GM21576 (cell line): ENCODE measurements at regions not wholly inside any gene's neighbourhood (a gene's known extent, or its start where the extent isn't known, plus 50 kb on each side); places are given as distances from the start of the nearest gene placed in this dataset.

Source experiments
- ATAC-seq: cut with Tn5 transposase; IDR thresholded peaks from one replicate; pipeline ENCODE4 v1.9.1; 2021; ENCODE audit warnings: mild to moderate bottlenecking, moderate library complexity; ENCODE audit not compliant: unreplicated experiment

DNA sequence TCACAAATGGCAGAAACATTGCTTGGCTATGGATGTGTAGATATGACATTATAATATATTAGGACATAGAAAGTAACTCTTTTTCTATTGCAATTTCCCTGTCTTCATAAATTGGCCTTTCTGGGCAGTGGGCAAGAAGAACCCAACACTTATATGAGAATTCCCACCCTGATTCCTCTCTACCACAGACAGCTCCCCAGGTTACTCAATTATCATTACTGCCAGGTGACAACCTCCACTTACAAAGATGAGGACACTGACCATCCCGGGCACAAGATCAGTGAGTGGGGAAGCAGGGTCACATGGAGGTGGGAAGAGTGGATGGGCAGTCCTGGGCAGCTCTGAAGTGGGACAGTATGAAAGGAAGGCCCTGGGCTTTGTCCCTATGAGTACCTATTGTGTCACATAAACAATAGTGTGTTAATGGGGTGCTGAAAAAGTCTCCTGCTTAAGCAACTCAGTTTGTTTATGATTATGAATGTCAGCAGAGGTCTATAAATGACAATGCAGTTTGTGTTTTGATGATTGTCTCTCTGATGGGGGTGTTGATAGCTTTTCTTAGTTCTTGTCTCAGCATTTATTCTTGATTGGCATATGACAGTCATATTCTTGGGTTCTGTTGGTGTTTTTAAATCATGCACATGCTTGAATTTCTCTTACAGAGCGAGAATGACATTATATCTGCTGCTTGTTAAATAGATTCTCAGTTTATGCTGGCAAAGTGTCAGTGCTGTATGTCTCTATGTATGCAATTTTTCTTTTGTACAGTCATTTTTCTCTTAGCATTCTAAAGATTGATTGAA is 99.9 kb downstream of the SLIT2 start:
- no peak for ATAC-seq

GRCh38 chr4:20352163-20352431 is 100.4 kb downstream of the SLIT2 start:
- no peak for ATAC-seq

GRCh38 chr4:20353646-20354045 is 101.9 kb downstream of the SLIT2 start:
- no peak for ATAC-seq

- ATAC-seq: no peak
These were observed 102.4 kb downstream of the SLIT2 start for GRCh38 chr4:20354120-20354519.

DNA sequence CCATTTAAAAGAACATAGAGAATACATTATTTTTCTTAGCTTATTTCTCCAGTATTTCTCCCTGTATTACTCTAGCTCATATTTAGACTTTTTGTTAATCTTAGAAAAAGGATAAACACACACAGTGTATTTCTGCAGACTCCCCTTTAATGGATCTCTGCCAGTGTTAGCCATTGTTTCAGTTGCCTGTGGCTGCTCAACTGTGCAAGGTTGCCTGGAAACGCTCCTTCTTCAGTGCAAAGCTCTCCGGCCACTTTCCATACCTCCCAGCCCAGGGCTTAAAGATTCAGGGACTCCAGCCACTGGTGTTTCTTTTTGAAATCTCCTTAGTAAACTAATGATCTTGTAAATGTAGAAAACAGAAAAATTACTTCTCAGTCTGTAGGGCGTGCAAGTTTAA is 104.9 kb downstream of the SLIT2 start:
- ATAC-seq: no peak

DNA sequence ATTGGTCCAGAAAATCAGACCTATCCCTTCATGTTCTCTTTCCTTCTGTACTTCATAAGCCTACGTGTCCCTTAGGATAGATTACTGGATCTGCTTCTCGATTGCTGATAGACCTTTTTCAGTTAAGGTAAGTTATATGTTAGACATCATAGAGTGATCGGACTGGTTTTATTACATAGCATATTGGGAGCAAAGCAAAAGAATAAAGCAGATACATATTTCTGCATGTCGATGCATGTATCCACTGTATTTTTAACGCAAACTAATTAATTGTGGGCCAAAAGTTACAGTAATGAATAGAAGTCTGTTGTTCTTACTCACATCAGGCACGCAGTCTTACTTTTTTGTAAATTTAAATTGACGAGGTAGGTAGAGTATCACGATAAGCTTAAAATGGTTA is 106.4 kb downstream of the SLIT2 start:
- no peak for ATAC-seq

GRCh38 chr4:20359692-20360091 is 108.0 kb downstream of the SLIT2 start:
- ATAC-seq: peak; percentile 92

DNA sequence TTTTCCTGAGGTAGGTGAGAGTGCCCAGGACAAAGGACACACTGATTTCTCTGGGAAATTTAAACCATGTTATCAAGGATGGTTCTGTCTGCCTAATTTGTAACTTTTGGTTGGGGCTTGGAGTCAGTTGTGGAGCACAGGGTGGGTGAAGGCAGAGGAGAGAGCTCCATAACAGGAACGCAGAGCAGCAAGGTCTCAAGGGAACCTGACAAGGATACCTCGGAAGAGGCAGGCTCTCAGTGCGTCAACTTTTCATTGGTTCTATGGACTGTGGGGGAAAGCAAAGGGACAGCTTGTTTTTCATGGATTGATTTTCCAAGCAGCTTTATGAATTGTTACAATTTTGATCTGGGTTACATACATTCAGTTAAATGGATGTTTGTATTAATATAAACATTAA is 110.4 kb downstream of the SLIT2 start:
- no peak for ATAC-seq

DNA sequence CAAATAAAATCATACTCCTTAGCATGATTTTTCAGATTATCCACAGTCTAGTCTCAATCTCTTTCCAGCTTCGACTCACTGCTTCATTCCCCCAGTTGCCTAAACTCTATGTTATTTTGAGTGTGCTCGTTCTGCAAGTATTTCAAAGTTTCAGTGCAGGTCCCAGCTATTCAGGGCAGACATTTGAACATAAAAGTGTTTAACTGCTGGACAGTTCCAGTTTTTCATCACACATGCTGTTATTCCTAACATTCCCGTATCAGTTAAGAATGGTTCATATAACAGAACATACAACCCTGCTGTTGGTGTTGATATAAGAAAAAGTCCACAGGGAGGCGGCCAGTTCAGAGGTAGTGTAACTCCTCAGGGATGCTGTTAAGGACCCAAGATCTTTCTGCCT is 113.3 kb downstream of the SLIT2 start:
- ATAC-seq: no peak

DNA sequence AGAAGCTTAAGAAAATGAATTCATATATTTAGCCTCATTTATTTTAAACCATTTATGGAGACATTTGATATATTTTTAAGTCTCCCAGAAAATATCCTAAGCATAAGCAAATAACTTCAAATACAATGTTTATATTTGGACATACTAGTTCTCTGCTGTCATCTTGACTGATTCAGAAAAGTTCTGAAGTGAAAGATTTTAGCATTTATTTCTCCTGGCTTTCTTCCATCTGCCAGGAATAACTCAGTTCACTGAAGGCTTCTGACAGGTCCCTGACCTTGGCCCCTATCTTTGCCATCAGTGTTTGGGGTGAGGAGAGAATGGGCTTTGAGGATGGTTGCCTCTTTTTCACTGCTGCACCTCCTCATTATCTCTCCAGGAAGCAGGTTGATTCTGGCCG is 115.7 kb downstream of the SLIT2 start:
- ATAC-seq: no peak

DNA sequence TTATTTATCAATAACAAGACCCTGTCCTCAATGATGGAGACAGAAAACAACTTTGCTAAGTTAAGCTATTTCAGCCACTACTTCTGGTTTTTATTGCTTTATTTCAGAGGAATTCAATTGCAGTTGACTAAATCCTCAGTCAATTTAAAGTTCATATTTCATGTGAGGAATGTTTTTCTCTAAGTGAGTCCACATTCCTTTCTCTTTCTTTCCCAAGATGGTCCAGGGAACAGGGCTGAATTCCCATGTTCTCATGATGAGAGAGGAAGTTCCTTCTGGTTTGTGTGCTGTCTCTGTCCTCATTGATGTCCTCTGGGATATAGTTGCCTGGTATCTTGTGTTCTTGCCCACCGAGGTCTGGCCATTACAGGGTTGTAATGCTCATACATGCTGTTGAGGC is 117.2 kb downstream of the SLIT2 start:
- no peak for ATAC-seq

DNA sequence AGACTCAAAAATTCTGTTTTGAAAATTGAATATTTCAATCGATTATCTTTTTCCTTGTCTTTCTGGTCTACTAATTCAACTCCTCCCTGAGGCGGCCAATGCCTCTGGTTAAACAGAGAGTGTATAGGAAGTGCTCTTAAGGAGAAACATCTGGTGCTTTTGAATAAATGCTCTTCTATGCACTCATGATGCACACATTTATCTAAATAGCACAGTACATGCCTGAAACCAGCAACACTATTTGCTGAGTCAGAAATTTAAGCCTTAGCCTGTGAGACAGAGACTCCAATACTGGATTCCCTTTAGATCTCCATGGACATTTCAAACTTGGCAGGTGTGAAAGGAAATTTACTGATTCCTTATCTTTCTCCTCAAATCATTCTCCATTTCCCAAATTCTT is 118.6 kb downstream of the SLIT2 start:
- no peak for ATAC-seq

GRCh38 chr4:20376070-20376469 is 124.4 kb downstream of the SLIT2 start:
- no peak for ATAC-seq

DNA sequence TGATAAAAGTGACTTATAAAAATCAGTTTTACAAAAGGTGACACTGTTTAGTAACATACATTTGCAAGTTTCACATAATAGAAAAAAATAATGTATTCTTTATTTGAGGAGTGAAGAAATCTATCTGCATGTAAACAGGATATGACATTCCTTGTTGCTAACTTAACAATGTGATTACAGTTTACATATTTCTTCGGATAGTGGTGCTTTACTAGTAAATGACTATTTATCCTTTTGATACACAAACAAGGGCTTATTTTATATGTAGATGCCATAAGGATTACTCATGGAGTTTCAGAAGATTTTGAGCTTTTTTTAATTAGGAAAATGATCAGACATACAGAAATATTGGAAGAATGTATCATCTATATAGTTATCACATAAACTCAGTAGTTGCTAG is 126.5 kb downstream of the SLIT2 start:
- ATAC-seq: no peak

- ATAC-seq: no peak
These were observed 129.3 kb downstream of the SLIT2 start for GRCh38 chr4:20381005-20381404.

DNA sequence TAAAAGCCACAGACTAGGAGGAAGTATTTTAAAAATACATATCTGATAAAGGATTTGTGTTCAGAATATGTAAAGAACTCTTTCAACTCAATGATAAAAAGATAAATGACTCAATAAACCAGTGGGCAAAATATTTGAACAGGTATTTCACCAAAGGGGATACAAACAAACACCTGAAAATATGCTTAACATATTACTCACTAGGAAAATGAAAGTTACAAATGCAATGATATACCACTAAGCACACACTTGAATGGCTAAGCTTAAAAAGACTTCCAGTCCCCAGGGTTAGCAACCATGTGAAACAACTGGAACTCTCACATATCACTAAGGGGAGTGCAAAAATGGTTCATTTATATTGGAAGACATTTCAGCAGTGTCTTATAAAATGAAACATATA is 131.6 kb downstream of the SLIT2 start:
- ATAC-seq: no peak

GRCh38 chr4:20383969-20384368 is 132.3 kb downstream of the SLIT2 start:
- ATAC-seq: no peak

DNA sequence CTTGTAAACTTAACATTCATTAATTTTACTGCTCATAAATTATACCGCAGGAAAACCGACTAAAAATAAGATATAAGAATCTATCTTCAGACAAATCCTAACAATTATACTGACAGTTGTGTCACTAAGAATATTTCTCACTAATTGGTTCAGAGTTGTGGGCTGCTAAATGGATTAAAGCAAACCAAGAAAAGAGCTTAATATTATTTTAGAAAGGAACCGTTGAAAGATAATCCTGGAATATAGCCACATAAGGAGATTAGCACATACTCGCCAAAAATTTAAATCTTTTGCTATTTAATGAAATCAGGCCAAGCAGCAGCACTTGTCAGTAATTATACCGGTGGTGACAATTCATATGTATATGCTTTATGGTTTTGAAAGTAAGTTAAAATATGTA is 132.8 kb downstream of the SLIT2 start:
- ATAC-seq: no peak

DNA sequence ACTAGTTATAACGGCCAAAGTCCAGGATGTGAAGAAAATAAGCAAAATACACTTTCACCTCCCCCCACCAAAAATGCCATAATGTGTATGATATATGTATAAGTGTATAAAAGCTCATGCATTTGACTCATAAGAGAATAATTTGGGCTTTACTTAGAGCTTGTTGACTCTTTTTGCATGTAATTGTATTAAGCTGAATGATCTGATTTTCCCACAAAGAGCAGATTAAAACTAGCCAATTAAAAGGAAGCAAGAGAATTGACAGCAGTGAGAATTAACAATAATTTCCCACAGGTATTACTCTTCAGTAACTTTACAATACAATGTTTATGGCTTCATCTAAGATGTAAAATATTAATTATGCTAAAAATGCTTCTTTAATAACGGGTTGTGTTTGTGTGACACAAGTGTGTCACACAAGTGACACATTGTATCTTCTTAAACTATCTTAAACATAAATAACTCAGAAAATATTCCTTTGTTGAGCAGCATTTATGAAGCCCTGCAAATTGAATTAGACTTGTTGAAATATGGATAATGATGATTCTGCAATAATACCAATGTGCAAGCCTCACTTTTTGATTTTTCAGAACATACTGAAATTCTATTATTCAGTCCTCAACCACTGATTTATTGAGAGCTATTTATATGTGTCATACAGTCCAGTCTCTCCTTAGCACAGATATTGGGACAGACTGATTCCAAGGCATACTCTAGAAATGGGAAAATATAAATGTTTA is 134.5 kb downstream of the SLIT2 start:
- no peak for ATAC-seq

GRCh38 chr4:20386906-20387305 is 135.2 kb downstream of the SLIT2 start:
- ATAC-seq: no peak

DNA sequence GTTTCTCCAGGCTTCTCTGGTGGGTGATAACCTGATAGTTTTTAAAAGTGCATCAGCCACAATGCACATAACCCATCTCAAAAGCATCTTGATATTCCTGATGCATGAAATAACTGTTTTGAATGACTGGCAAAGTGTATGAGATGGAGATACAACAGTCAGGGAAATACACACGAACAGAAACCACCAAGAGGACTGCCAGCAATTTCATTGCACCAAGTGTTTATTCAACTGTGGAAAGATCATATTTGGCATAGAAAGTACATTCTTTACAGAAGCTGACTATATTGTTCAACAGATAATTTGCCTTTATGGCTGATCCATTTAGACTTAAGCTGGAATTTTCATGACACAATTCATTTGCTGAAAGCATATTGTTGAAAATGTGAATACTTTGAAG is 139.5 kb downstream of the SLIT2 start:
- no peak for ATAC-seq

- ATAC-seq: no peak
These were observed 140.2 kb downstream of the SLIT2 start for GRCh38 chr4:20391912-20392311.
